ENCODE measurements at regions not wholly inside any gene's neighbourhood (a gene's known extent, or its start where the extent isn't known, plus 50 kb on each side); places are given as distances from the start of the nearest gene placed in this dataset.

- Histone ChIP-seq H3K4me1 (ENCODE audit: control insufficient read depth, extremely low read depth, insufficient read depth, low read length) (no peaks in the 10 kb centered on the region), H3K9me1 (ENCODE audit: control insufficient read depth, extremely low read depth, insufficient read depth, low read length) (no peaks in the 10 kb centered on the region), H3K4me2 (ENCODE audit: control insufficient read depth, extremely low read depth, insufficient read depth, low read depth, low read length) (no peak overlapping the region), H3K27me3 (ENCODE audit: control insufficient read depth, extremely low read depth, insufficient read depth, low read length) (no peaks in the 10 kb centered on the region), H4K20me1 (ENCODE audit: control insufficient read depth, extremely low read depth, insufficient read depth, low read length) (no peaks in the 10 kb centered on the region), H3K79me2 (ENCODE audit: control insufficient read depth, insufficient read depth, low read length) (no peaks in the 10 kb centered on the region), H3K27ac (ENCODE audit: control insufficient read depth, insufficient read depth, low read length) (no peak overlapping the region), H3K9me3 (ENCODE audit: control insufficient read depth, low read depth, low read length) (no peaks in the 10 kb centered on the region), H3K36me3 (ENCODE audit: control insufficient read depth in 2 of 2, extremely low read depth in 1 of 2, insufficient read depth in 2 of 2, low read length in 2 of 2) (no peaks in the 10 kb centered on the region), H2AFZ (ENCODE audit: control insufficient read depth, low read length) (no peak overlapping the region), H3K9ac (ENCODE audit: control insufficient read depth, extremely low read depth, insufficient read depth, low read length) (no peak overlapping the region), H3K4me3 (ENCODE audit: control insufficient read depth in 2 of 3, extremely low read depth in 1 of 3, insufficient read depth in 2 of 3, low read depth in 1 of 3, low read length in 3 of 3) (no peak overlapping the region)
- DNase-seq (ENCODE audit: low read depth, low spot score) (no peak), FAIRE-seq (no peak)
- no peak for TF ChIP-seq EZH2 (IDR thresholded peaks at IDR 0.05; ENCODE audit: low read length)
- TF ChIP-seq, protein P1, sequence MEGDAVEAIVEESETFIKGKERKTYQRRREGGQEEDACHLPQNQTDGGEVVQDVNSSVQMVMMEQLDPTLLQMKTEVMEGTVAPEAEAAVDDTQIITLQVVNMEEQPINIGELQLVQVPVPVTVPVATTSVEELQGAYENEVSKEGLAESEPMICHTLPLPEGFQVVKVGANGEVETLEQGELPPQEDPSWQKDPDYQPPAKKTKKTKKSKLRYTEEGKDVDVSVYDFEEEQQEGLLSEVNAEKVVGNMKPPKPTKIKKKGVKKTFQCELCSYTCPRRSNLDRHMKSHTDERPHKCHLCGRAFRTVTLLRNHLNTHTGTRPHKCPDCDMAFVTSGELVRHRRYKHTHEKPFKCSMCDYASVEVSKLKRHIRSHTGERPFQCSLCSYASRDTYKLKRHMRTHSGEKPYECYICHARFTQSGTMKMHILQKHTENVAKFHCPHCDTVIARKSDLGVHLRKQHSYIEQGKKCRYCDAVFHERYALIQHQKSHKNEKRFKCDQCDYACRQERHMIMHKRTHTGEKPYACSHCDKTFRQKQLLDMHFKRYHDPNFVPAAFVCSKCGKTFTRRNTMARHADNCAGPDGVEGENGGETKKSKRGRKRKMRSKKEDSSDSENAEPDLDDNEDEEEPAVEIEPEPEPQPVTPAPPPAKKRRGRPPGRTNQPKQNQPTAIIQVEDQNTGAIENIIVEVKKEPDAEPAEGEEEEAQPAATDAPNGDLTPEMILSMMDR (optimal IDR thresholded peaks at IDR 0.05 in 1 of 3, IDR thresholded peaks at IDR 0.05 in 1 of 3, conservative IDR thresholded peaks at IDR 0.05 in 1 of 3; ENCODE audit: extremely low read depth in 1 of 3, insufficient read depth in 2 of 3, low read length in 3 of 3), result no peak
- dilution Hi-C loops (cut with MboI; ENCODE audit: extremely low pct_ligation_motif_present, low sequenced_read_pairs), result no loop called here
Measured at GRCh38 chr6:50239853-50240252, 190.1 kb upstream of the DEFB112 start.

- H2AFZ ChIP-seq (ENCODE audit: control insufficient read depth, low read length), result no peak overlapping the region
- H3K9me3 ChIP-seq (ENCODE audit: control insufficient read depth, low read depth, low read length), result no peaks in the 10 kb centered on the region
- dilution Hi-C loops (cut with MboI; ENCODE audit: extremely low pct_ligation_motif_present, low sequenced_read_pairs), result no loop called here
- no peaks in the 10 kb centered on the region for H3K27me3 ChIP-seq (ENCODE audit: control insufficient read depth, extremely low read depth, insufficient read depth, low read length)
- H3K4me1 ChIP-seq (ENCODE audit: control insufficient read depth, extremely low read depth, insufficient read depth, low read length), result no peaks in the 10 kb centered on the region
- no peak overlapping the region for H3K9ac ChIP-seq (ENCODE audit: control insufficient read depth, extremely low read depth, insufficient read depth, low read length)
- no peak for TF ChIP-seq EZH2 (IDR thresholded peaks at IDR 0.05; ENCODE audit: low read length)
- TF ChIP-seq, protein P1 (optimal IDR thresholded peaks at IDR 0.05 in 1 of 3, IDR thresholded peaks at IDR 0.05 in 1 of 3, conservative IDR thresholded peaks at IDR 0.05 in 1 of 3; ENCODE audit: extremely low read depth in 1 of 3, insufficient read depth in 2 of 3, low read length in 3 of 3), result no peak
- FAIRE-seq, result no peak
- no peaks in the 10 kb centered on the region for H4K20me1 ChIP-seq (ENCODE audit: control insufficient read depth, extremely low read depth, insufficient read depth, low read length)
- no peak overlapping the region for H3K27ac ChIP-seq (ENCODE audit: control insufficient read depth, insufficient read depth, low read length)
- DNase-seq (ENCODE audit: low read depth, low spot score), result no peak
- no peaks in the 10 kb centered on the region for H3K36me3 ChIP-seq (ENCODE audit: control insufficient read depth in 2 of 2, extremely low read depth in 1 of 2, insufficient read depth in 2 of 2, low read length in 2 of 2)
- H3K9me1 ChIP-seq (ENCODE audit: control insufficient read depth, extremely low read depth, insufficient read depth, low read length), result no peaks in the 10 kb centered on the region
- no peak overlapping the region for H3K4me2 ChIP-seq (ENCODE audit: control insufficient read depth, extremely low read depth, insufficient read depth, low read depth, low read length)
- H3K4me3 ChIP-seq (ENCODE audit: control insufficient read depth in 2 of 3, extremely low read depth in 1 of 3, insufficient read depth in 2 of 3, low read depth in 1 of 3, low read length in 3 of 3), result no peak overlapping the region
- no peaks in the 10 kb centered on the region for H3K79me2 ChIP-seq (ENCODE audit: control insufficient read depth, insufficient read depth, low read length)
Measured at GRCh38 chr6:50240986-50241385, 191.3 kb upstream of the DEFB112 start.

All from keratinocyte (primary cell).